ENCODE measurements at regions not wholly inside any gene's neighbourhood (a gene's known extent, or its start where the extent isn't known, plus 50 kb on each side); places are given as distances from the start of the nearest gene placed in this dataset.

DNA sequence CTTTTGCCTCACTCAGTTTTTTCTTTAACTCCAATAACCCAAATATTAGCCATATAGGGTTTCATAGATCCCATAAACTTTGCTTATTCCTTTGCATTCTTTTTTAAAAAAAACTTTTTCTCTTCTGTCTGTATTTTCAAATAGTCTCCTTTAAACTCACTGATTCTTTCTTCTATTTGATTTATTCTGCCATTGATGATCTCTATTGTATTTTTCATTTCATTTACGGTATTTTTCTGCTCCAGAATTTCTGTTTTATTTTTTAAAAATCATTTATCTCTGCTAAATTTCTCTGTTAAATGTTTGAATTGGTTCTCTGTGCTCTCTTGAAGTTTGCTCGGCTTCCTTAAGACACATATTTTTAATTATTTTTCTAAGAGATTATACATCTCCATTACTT, 573.3 kb upstream of the MAN1A1 start:
- FAIRE-seq (no peak), DNase-seq (ENCODE audit: low read depth in 1 of 2, low spot score in 2 of 2) (no peak)
- Histone ChIP-seq H3K4me2 (ENCODE audit: insufficient read depth in 1 of 2, low read depth in 2 of 2, low read length in 2 of 2) (no peak overlapping the region), H3K79me1 (ENCODE audit: low read depth, low read length) (no peaks in the 10 kb centered on the region), H2BK120ac (replicated peaks; ENCODE audit: low read depth, low read length) (no peak overlapping the region), H4K5ac (ENCODE audit: insufficient read length, low read depth, low read length) (no peak overlapping the region), H4K8ac (ENCODE audit: extremely low read depth, insufficient read depth, low read length) (no peak overlapping the region), H3K27ac (ENCODE audit: low read depth, low read length) (no peak overlapping the region), H3K79me2 (ENCODE audit: control insufficient read depth in 1 of 2, insufficient read depth in 2 of 2, low read length in 2 of 2) (no peaks in the 10 kb centered on the region), H3K4me1 (replicated peaks in 1 of 4; ENCODE audit: control insufficient read depth in 3 of 4, insufficient read depth in 4 of 4, low read length in 3 of 4) (no peaks in the 10 kb centered on the region), H3K9me3 (ENCODE audit: insufficient read depth in 2 of 2, low read depth in 1 of 2, low read length in 1 of 2) (peaks cover 12 to 23% of the 10 kb centered on the region in 2 experiments; a peak in 3 of 4 replicates), H3K14ac (ENCODE audit: insufficient read length) (no peak overlapping the region), H3K23me2 (ENCODE audit: low read depth, low read length) (no peaks in the 10 kb centered on the region), H3K9ac (replicated peaks in 1 of 4; ENCODE audit: extremely low read depth in 1 of 4, low read depth in 3 of 4, low read length in 3 of 4) (no peak overlapping the region), H2BK12ac (ENCODE audit: low read depth, low read length) (no peak overlapping the region), H3K18ac (ENCODE audit: extremely low read depth, low read length) (no peak overlapping the region), H3K36me3 (ENCODE audit: control insufficient read depth in 2 of 4, insufficient read depth in 4 of 4, low read length in 3 of 4) (peaks cover 0 to 3% (median 0%) of the 10 kb centered on the region in 4 experiments; a peak in 1 of 8 replicates), H4K91ac (replicated peaks; ENCODE audit: insufficient read length, low read length) (no peak overlapping the region), H3K27me3 (replicated peaks in 1 of 4; ENCODE audit: control insufficient read depth in 3 of 4, extremely low read depth in 1 of 4, insufficient read depth in 3 of 4, low read length in 3 of 4) (no peaks in the 10 kb centered on the region), H2BK5ac (ENCODE audit: low read depth, low read length) (no peak overlapping the region), H3K23ac (ENCODE audit: insufficient read length) (no peak overlapping the region), H2BK15ac (ENCODE audit: low read length) (no peak overlapping the region), H2BK20ac (ENCODE audit: low read length) (no peak overlapping the region), H3K4ac (replicated peaks; ENCODE audit: insufficient read length, low read depth, low read length) (no peak overlapping the region), H3K4me3 (ENCODE audit: extremely low read depth in 1 of 4, insufficient read depth in 2 of 4, low read depth in 3 of 4, low read length in 4 of 4) (no peak overlapping the region), H2AK5ac (ENCODE audit: low read depth, low read length) (no peak overlapping the region), H3K56ac (replicated peaks; ENCODE audit: insufficient read length, low read depth, low read length) (no peak overlapping the region), H4K20me1 (replicated peaks in 1 of 2; ENCODE audit: control insufficient read depth in 1 of 2, insufficient read depth in 2 of 2, low read length in 2 of 2) (no peaks in the 10 kb centered on the region), H2AFZ (ENCODE audit: low read length) (no peak overlapping the region)
- ChIA-PET POLR2A (ENCODE audit: partially characterized antibody) (no interaction called here), CTCF (ENCODE audit: partially characterized antibody) (no interaction called here)
- 45% methylated on average over 2 of the region's 2 CpGs; no CpG with 5 or more reads in 1 of the 2 experiments for WGBS, 2 experiments (ENCODE audit: extremely low coverage in 1 of 2, insufficient coverage in 1 of 2, insufficient read length in 1 of 2, insufficient replicate concordance in 2 of 2, low coverage in 1 of 2, low lambda C conversion rate in 2 of 2, missing lambda C conversion rate in 1 of 2)
- TF ChIP-seq SP1 (IDR thresholded peaks at IDR 0.05; ENCODE audit: low read depth, low read length) (no peak), SAP30 (IDR thresholded peaks at IDR 0.05; ENCODE audit: insufficient read depth, insufficient replicate concordance, low read length) (no peak), TCF12 (IDR thresholded peaks at IDR 0.05; ENCODE audit: low read depth, low read length) (no peak), RNF2 (IDR thresholded peaks at IDR 0.05; ENCODE audit: borderline replicate concordance, low read depth, low read length, missing control alignments, poor library complexity, severe bottlenecking) (no peak), CHD2 (IDR thresholded peaks at IDR 0.05; ENCODE audit: low read length) (no peak), HDAC6 (IDR thresholded peaks at IDR 0.05; ENCODE audit: low read depth, low read length) (no peak), JUND (IDR thresholded peaks at IDR 0.05; ENCODE audit: low read length) (no peak), SIX5 (IDR thresholded peaks at IDR 0.05; ENCODE audit: low read depth, low read length) (no peak), RXRA (IDR thresholded peaks at IDR 0.05; ENCODE audit: insufficient read depth, low read depth, low read length) (no peak), NANOG (IDR thresholded peaks at IDR 0.05; ENCODE audit: insufficient read depth, low read depth, low read length, poor library complexity, severe bottlenecking) (no peak), NRF1 (IDR thresholded peaks at IDR 0.05; ENCODE audit: low read depth, low read length) (no peak)
- TF ChIP-seq, protein P1, sequence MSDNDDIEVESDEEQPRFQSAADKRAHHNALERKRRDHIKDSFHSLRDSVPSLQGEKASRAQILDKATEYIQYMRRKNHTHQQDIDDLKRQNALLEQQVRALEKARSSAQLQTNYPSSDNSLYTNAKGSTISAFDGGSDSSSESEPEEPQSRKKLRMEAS (IDR thresholded peaks at IDR 0.05): no peak
